H9 (cell line): ENCODE measurements at regions not wholly inside any gene's neighbourhood (a gene's known extent, or its start where the extent isn't known, plus 50 kb on each side); places are given as distances from the start of the nearest gene placed in this dataset.

Source experiments
- DNase-seq: peaks from one replicate; pipeline ENCODE4 v3.0.0-alpha.2; 2017
- H2AFZ ChIP-seq: one replicate; pipeline ENCODE4 v1.6.1; 2013; ENCODE audit warnings: mild to moderate bottlenecking, low read length, control low read depth, moderate library complexity
- H2AK5ac ChIP-seq: 2 replicates; pipeline ENCODE4 v1.6.1; 2013; ENCODE audit warnings: low read length, control low read depth, mixed read lengths; ENCODE audit not compliant: insufficient read length
- H2BK120ac ChIP-seq: one replicate; pipeline ENCODE4 v1.6.1; 2013; ENCODE audit warnings: low read depth, mild to moderate bottlenecking, low read length, control low read depth, inconsistent platforms; ENCODE audit not compliant: poor library complexity, severe bottlenecking
- H2BK12ac ChIP-seq: 2 replicates; pipeline ENCODE4 v1.6.1; 2013; ENCODE audit warnings: low read length, control low read depth, mixed read lengths, low read depth; ENCODE audit not compliant: insufficient read length
- H2BK15ac ChIP-seq: 2 replicates; pipeline ENCODE4 v1.6.1; 2013; ENCODE audit warnings: low read depth, low read length, control low read depth
- H2BK20ac ChIP-seq: one replicate; pipeline ENCODE4 v1.6.1; 2013; ENCODE audit warnings: low read depth, mild to moderate bottlenecking, low read length, control low read depth, inconsistent platforms; ENCODE audit not compliant: poor library complexity, severe bottlenecking
- H2BK5ac ChIP-seq: 2 replicates; pipeline ENCODE4 v1.6.1; 2013; ENCODE audit warnings: low read length, control low read depth, mixed read lengths; ENCODE audit not compliant: insufficient read length
- H3K14ac ChIP-seq: 2 replicates; pipeline ENCODE4 v1.6.1; 2013; ENCODE audit warnings: low read length, control low read depth; ENCODE audit not compliant: insufficient read depth
- H3K18ac ChIP-seq: 2 replicates; pipeline ENCODE4 v1.6.1; 2013; ENCODE audit warnings: low read depth, mild to moderate bottlenecking, mixed read lengths, low read length, control low read depth; ENCODE audit not compliant: insufficient read length
- H3K23ac ChIP-seq: 2 replicates; pipeline ENCODE4 v1.6.1; 2013; ENCODE audit warnings: low read length, control low read depth, mixed read lengths, low read depth; ENCODE audit not compliant: insufficient read length
- H3K23me2 ChIP-seq: 2 replicates; pipeline ENCODE4 v1.6.1; 2013; ENCODE audit warnings: low read depth, mild to moderate bottlenecking, mixed read lengths, low read length, control low read depth; ENCODE audit not compliant: insufficient read length, poor library complexity, severe bottlenecking
- H3K27ac ChIP-seq: 2 replicates; pipeline ENCODE4 v1.5.1; 2013; ENCODE audit warnings: low read length, control low read depth, mixed read lengths, low read depth; ENCODE audit not compliant: insufficient read length
- H3K27me3 ChIP-seq: 2 replicates; pipeline ENCODE4 v1.6.1; 2013; ENCODE audit warnings: low read length, control low read depth, inconsistent platforms; ENCODE audit not compliant: insufficient read depth
- H3K4ac ChIP-seq: 2 replicates; pipeline ENCODE4 v1.6.1; 2013; ENCODE audit warnings: low read depth, mild to moderate bottlenecking, control low read depth, inconsistent platforms, low read length, moderate library complexity
- H3K4me1 ChIP-seq: 2 replicates; pipeline ENCODE4 v1.6.1; 2013; ENCODE audit warnings: low read length, control low read depth, inconsistent platforms; ENCODE audit not compliant: insufficient read depth
- H3K4me2 ChIP-seq: 2 replicates; pipeline ENCODE4 v1.6.1; 2013; ENCODE audit warnings: low read length, control low read depth, mixed read lengths; ENCODE audit not compliant: insufficient read length, insufficient read depth
- H3K56ac ChIP-seq: 2 replicates; pipeline ENCODE4 v1.6.1; 2013; ENCODE audit warnings: low read depth, mild to moderate bottlenecking, mixed read lengths, low read length, control low read depth; ENCODE audit not compliant: insufficient read length
- H3K79me1 ChIP-seq: 2 replicates; pipeline ENCODE4 v1.6.1; 2013; ENCODE audit warnings: low read depth, mild to moderate bottlenecking, moderate library complexity, low read length, control low read depth, inconsistent platforms; ENCODE audit not compliant: insufficient read depth, poor library complexity, severe bottlenecking
- H3K79me2 ChIP-seq: 2 replicates; pipeline ENCODE4 v1.6.1; 2013; ENCODE audit warnings: low read length, control low read depth, inconsistent platforms; ENCODE audit not compliant: insufficient read depth
- H3K9ac ChIP-seq: 2 replicates; pipeline ENCODE4 v1.6.1; 2013; ENCODE audit warnings: low read length, control low read depth, mixed read lengths; ENCODE audit not compliant: insufficient read length; ENCODE audit errors: extremely low read depth
- H3K9me3 ChIP-seq: one replicate; pipeline ENCODE4 v1.6.1; 2013; ENCODE audit warnings: low read depth, low read length, inconsistent platforms; ENCODE audit not compliant: control insufficient read depth
- H3T11ph ChIP-seq: one replicate; pipeline ENCODE4 v1.6.1; 2013; ENCODE audit warnings: mild to moderate bottlenecking, low read length, control low read depth, inconsistent platforms
- H4K20me1 ChIP-seq: one replicate; pipeline ENCODE4 v1.6.1; 2013; ENCODE audit not compliant: control insufficient read depth, insufficient read length, insufficient read depth
- H4K5ac ChIP-seq: 2 replicates; pipeline ENCODE4 v1.6.1; 2013; ENCODE audit warnings: low read depth, mild to moderate bottlenecking, mixed read lengths, low read length, control low read depth; ENCODE audit not compliant: insufficient read length
- H4K8ac ChIP-seq: replicated peaks from 2 replicates; pipeline ENCODE4 v1.6.1; 2013; ENCODE audit warnings: low read length, control low read depth, mixed read lengths, low read depth; ENCODE audit not compliant: insufficient read length
- H4K91ac ChIP-seq: 2 replicates; pipeline ENCODE4 v1.6.1; 2013; ENCODE audit warnings: low read depth, mild to moderate bottlenecking, moderate library complexity, mixed read lengths, low read length, control low read depth; ENCODE audit not compliant: insufficient read length
- H3K27ac Mint-ChIP-seq, 3 experiments: 2 replicates in 2 of 3; 3 replicates in 1 of 3; pipeline ENCODE4 v1.8.0; 2020 to 2021; ENCODE audit warnings: mixed read lengths in 3 of 3, mild to moderate bottlenecking in 1 of 3, moderate library complexity in 1 of 3
- H3K27me3 Mint-ChIP-seq: 2 replicates; pipeline ENCODE4 v1.8.0; 2021; ENCODE audit warnings: low read depth, mild to moderate bottlenecking, moderate library complexity, mixed read lengths
- H3K36me3 Mint-ChIP-seq, 3 experiments: 2 replicates in 2 of 3; 3 replicates in 1 of 3; pipeline ENCODE4 v1.8.0; 2020 to 2021; ENCODE audit warnings: low read depth in 3 of 3, mixed read lengths in 3 of 3; ENCODE audit not compliant: insufficient read depth in 1 of 3
- H3K4me1 Mint-ChIP-seq, 2 experiments: 2 replicates each; pipeline ENCODE4 v1.8.0; 2020; ENCODE audit warnings: mixed read lengths in 2 of 2
- H3K4me3 Mint-ChIP-seq, 2 experiments: 2 replicates in 1 of 2; 3 replicates in 1 of 2; pipeline ENCODE4 v1.8.0; 2020 to 2021; ENCODE audit warnings: mild to moderate bottlenecking in 2 of 2, mixed read lengths in 2 of 2, moderate library complexity in 1 of 2
- H3K9me3 Mint-ChIP-seq, 2 experiments: 2 replicates in 1 of 2; 3 replicates in 1 of 2; pipeline ENCODE4 v1.8.0; 2020; ENCODE audit warnings: mild to moderate bottlenecking in 2 of 2, mixed read lengths in 2 of 2, moderate library complexity in 1 of 2
- WGBS: extraction: QIAGEN DNeasy Blood & Tissue Kit; methylation state at CpG from one replicate; pipeline ENCODE4 v1.1.7; 2013; ENCODE audit warnings: missing lambda C conversion rate, low lambda C conversion rate, mixed read lengths; ENCODE audit not compliant: insufficient read length; ENCODE audit errors: extremely low coverage; 5-methylcytosine and 5-hydroxymethylcytosine counted together
- TF ChIP-seq, protein P1 (sequence below): fragments of 200-600 bp; sonication (generic); conservative IDR thresholded peaks from 3 replicates; pipeline ENCODE4 v1.8.0; 2021; ENCODE audit warnings: antibody characterized with exemption, mild to moderate bottlenecking

DNA sequence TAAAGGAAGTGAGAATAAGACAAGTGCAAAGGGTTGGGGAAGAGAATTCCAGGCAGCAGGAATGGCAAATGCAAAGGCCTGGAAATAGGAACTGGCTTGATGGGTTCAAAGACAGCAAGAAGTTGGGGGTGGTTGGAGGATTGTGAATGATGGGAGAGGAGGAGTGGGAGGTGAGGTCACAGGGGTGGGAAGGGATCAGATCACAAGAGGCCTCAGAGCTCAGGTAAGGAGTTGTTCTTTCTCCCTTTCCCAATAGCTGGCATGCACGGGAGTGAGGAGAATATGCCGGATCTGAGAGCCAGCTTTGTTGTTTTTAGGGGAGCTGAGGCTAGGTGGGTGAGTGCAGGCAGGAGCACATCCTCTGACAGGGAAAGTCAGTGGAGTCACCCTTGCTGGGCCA lies 94.0 kb upstream of the RAB3GAP2 start:
- no peak overlapping the region; a peak in 1 of 7 replicates for H3K27ac Mint-ChIP-seq
- no peak overlapping the region for H2BK20ac ChIP-seq
- H2BK120ac ChIP-seq: no peak overlapping the region
- H3K4me3 Mint-ChIP-seq: no peak overlapping the region
- H3K4me2 ChIP-seq: no peak overlapping the region
- no peak overlapping the region for H4K8ac ChIP-seq
- no CpG with 5 or more reads among the region's 2 CpGs for WGBS
- no peak overlapping the region for H3K4ac ChIP-seq
- no peak overlapping the region for H2AFZ ChIP-seq
- H2BK5ac ChIP-seq: no peak overlapping the region
- TF ChIP-seq, protein P1, sequence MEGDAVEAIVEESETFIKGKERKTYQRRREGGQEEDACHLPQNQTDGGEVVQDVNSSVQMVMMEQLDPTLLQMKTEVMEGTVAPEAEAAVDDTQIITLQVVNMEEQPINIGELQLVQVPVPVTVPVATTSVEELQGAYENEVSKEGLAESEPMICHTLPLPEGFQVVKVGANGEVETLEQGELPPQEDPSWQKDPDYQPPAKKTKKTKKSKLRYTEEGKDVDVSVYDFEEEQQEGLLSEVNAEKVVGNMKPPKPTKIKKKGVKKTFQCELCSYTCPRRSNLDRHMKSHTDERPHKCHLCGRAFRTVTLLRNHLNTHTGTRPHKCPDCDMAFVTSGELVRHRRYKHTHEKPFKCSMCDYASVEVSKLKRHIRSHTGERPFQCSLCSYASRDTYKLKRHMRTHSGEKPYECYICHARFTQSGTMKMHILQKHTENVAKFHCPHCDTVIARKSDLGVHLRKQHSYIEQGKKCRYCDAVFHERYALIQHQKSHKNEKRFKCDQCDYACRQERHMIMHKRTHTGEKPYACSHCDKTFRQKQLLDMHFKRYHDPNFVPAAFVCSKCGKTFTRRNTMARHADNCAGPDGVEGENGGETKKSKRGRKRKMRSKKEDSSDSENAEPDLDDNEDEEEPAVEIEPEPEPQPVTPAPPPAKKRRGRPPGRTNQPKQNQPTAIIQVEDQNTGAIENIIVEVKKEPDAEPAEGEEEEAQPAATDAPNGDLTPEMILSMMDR: no peak
- H3K56ac ChIP-seq: no peak overlapping the region
- H3K4me1 Mint-ChIP-seq: peaks cover 39 to 43% of the 10 kb centered on the region in 2 experiments
- H3K27ac ChIP-seq: no peak overlapping the region
- DNase-seq: no peak
- H3K79me1 ChIP-seq: no peaks in the 10 kb centered on the region
- H4K91ac ChIP-seq: no peak overlapping the region
- H3K9me3 ChIP-seq: no peaks in the 10 kb centered on the region
- H3K23me2 ChIP-seq: no peaks in the 10 kb centered on the region
- no peak overlapping the region for H2BK12ac ChIP-seq
- no peak overlapping the region for H4K5ac ChIP-seq
- H3K9ac ChIP-seq: no peak overlapping the region
- no peak overlapping the region for H3K23ac ChIP-seq
- peaks cover 0 to 3% (median 0%) of the 10 kb centered on the region in 3 experiments; a peak in 1 of 7 replicates for H3K36me3 Mint-ChIP-seq
- H3K9me3 Mint-ChIP-seq: peaks cover 0 to 4% of the 10 kb centered on the region in 2 experiments; a peak in 1 of 5 replicates
- no peaks in the 10 kb centered on the region for H3K27me3 ChIP-seq
- no peak overlapping the region for H2BK15ac ChIP-seq
- H3K4me1 ChIP-seq: peaks cover 12% of the 10 kb centered on the region
- H3K27me3 Mint-ChIP-seq: no peaks in the 10 kb centered on the region
- H2AK5ac ChIP-seq: no peak overlapping the region
- no peak overlapping the region for H3T11ph ChIP-seq
- no peak overlapping the region for H3K18ac ChIP-seq
- no peak overlapping the region for H3K14ac ChIP-seq
- H4K20me1 ChIP-seq: no peaks in the 10 kb centered on the region
- H3K79me2 ChIP-seq: no peaks in the 10 kb centered on the region
